GM13976 (cell line): ENCODE measurements at regions not wholly inside any gene's neighbourhood (a gene's known extent, or its start where the extent isn't known, plus 50 kb on each side); places are given as distances from the start of the nearest gene placed in this dataset.

Experiments used
- DNase-seq: peaks from one replicate; pipeline ENCODE4 v3.0.0; 2012; ENCODE audit warnings: low spot score
- in situ Hi-C: fragments of 300-500 bp; cut with MboI; formaldehyde crosslinking; loops from one replicate; pipeline ENCODE4 v1.12.0; 2022; ENCODE audit warnings: low sequenced_read_pairs, mixed read lengths, inconsistent platforms; ENCODE audit not compliant: unreplicated experiment
- TF ChIP-seq, protein P1 (sequence below): IDR thresholded peaks from 2 replicates; pipeline ENCODE4 v1.5.1; 2012; ENCODE audit warnings: borderline replicate concordance, mild to moderate bottlenecking; ENCODE audit not compliant: insufficient read depth; ENCODE audit errors: extremely low read depth, missing control alignments, control extremely low read depth

DNA sequence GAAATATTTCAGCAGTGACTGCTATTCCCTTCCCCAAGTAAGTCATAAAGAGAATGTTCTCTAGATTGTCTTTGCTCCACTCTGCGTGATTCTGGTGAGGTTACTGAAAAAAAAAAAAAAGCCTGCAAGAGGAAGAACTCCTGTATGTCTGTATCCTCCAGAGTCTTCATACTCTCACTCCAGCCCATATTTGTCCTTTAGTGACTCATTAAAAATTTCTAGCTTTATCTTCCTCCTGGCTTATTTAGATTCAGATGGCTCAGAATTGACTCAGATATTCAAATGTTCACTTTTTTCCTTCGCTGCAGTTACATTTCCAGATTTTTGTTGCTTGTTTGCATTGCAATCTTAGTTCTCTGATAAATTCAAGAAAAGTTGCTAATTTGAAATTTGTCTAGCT, 76.3 kb upstream of the CNTN5 start:
- TF ChIP-seq, protein P1, sequence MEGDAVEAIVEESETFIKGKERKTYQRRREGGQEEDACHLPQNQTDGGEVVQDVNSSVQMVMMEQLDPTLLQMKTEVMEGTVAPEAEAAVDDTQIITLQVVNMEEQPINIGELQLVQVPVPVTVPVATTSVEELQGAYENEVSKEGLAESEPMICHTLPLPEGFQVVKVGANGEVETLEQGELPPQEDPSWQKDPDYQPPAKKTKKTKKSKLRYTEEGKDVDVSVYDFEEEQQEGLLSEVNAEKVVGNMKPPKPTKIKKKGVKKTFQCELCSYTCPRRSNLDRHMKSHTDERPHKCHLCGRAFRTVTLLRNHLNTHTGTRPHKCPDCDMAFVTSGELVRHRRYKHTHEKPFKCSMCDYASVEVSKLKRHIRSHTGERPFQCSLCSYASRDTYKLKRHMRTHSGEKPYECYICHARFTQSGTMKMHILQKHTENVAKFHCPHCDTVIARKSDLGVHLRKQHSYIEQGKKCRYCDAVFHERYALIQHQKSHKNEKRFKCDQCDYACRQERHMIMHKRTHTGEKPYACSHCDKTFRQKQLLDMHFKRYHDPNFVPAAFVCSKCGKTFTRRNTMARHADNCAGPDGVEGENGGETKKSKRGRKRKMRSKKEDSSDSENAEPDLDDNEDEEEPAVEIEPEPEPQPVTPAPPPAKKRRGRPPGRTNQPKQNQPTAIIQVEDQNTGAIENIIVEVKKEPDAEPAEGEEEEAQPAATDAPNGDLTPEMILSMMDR: no peak
- in situ Hi-C loops: no loop called here
- DNase-seq: no peak

DNA sequence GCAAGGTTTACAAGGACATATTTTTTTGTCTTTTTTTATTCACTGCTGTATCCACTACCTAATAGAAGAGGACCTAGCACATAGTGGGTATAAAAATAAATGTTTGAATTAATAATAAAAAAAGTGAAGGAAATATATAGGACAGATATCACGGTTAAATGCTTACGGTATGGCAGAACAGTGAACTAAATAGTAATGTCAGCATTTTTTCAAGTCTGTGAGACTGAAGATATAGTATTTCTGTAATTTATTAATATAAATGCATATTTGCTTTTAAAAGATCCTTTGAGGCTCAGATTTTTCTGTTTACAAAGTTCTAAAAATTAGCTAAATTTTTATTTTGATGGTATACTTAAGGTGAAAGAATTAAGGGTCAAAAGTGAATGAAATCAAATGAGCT, 68.6 kb upstream of the CNTN5 start:
- in situ Hi-C loops: no loop called here
- TF ChIP-seq, protein P1: no peak
- DNase-seq: no peak

DNA sequence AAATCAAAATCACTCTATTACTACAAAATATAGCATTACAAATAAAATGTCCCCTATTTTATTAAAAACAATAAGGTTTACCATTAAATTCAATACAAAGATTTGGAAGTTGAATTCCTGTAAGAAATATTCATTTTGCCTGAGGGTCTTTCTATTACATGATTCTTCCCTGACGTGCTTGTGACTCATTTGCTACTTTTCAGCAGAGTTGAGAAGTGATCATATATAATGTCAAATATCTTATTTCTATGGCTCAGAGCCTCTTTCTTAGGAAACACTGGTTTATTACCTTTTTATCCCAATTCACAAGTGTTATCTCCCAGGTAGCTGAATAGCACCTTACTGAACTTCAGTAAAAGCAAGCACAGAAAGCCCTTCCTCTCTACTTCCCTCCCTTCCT, 65.2 kb upstream of the CNTN5 start:
- TF ChIP-seq, protein P1: no peak
- DNase-seq: no peak
- in situ Hi-C loops: no loop called here

DNA sequence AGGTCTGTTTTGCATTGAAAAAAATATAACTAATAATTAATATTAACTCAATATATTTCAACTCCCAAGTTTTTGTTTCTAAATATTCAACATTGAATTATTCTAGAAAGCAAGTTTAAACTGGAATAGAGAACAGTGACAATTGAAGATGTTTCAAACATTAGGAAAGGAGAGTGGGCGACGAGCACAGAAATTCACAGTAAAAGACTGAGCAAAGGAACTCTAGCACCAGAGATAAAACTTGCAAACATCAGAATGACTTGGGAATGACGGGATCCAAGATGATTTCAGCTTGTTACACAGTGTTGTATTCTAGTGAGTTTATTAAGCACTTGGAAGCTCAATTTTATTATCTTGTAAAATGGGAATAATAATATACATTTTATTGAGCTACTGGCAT, 56.6 kb upstream of the CNTN5 start:
- in situ Hi-C loops: no loop called here
- DNase-seq: no peak
- TF ChIP-seq, protein P1: no peak

DNA sequence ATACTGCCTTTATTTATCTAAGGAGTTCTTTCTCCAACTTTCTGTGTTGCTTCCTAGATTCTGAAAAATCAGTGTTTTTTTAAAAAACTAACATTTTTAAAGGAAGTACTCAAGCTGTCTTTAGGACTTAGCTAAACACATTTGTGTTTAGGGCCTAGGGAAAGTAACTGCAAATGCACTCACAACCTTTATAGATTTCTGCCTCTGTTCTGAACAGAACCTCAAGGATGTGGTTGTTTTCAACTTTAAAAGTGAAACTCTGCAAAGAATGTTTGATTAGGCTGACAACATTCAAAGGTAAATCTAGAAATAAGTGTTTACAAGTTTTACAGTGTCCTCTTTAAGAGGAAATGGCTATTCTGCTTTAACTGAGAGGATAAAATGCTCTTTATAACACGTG, 55.4 kb upstream of the CNTN5 start:
- no peak for DNase-seq
- in situ Hi-C loops: no loop called here
- TF ChIP-seq, protein P1: no peak

DNA sequence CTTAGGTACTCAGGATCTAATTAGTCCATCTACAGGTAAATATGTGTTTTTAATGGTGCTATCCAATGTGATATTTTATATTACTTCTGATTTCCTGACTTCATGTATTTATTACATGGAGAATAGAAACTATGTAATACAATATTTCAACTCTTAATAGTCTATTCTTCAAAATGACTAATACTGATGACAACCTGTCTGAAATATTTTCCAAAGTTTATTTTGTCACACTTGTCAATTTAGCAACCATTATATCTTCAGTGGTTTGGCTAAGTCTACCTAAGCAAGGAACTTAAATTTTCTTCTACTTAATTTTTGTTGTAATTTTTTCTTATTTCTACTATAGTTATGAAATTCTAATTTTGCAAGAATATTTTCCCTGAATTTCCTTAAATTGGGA, 55.0 kb upstream of the CNTN5 start:
- DNase-seq: no peak
- TF ChIP-seq, protein P1: no peak
- in situ Hi-C loops: no loop called here

DNA sequence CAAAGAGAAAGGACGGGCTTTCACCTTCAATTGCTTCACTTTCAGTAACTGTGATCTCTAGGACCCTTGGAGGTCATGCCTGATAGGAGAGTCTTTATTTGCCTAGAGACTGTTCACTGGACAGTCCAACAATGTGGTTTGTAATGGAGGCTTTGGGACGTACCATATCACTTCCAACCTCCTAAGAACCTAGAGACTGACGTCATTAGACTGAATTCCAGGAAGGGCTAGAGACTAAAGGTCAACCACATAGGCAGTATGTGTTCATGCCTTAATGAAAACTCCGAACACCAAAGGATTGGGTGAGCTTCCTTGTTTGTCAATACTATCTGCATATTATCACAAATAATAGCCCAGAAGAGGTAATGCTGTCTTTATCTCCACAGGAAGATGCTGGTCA, 53.7 kb upstream of the CNTN5 start:
- in situ Hi-C loops: no loop called here
- TF ChIP-seq, protein P1: no peak

More for the DNA sequence above, 53.7 kb upstream of the CNTN5 start:
- no peak for DNase-seq
